Umbilical cord (tissue), 1 donor: ENCODE measurements at regions not wholly inside any gene's neighbourhood (a gene's known extent, or its start where the extent isn't known, plus 50 kb on each side); places are given as distances from the start of the nearest gene placed in this dataset.

Source experiments
- DNase-seq: peaks from one replicate; pipeline ENCODE4 v3.0.0-alpha.2; 2015; ENCODE audit warnings: low spot score

GRCh38 chr2:111685342-111685741 is 198.7 kb downstream of the ANAPC1 start:
- no peak for DNase-seq

- DNase-seq: no peak
These were observed 197.0 kb downstream of the ANAPC1 start for GRCh38 chr2:111686994-111687393.

GRCh38 chr2:111687911-111688310 is 196.1 kb downstream of the ANAPC1 start:
- DNase-seq: no peak

- DNase-seq: peak; percentile 15
These were observed 195.5 kb downstream of the ANAPC1 start for GRCh38 chr2:111688482-111688881.

GRCh38 chr2:111689174-111689573 is 194.8 kb downstream of the ANAPC1 start:
- no peak for DNase-seq

- DNase-seq: no peak
These were observed 194.1 kb downstream of the ANAPC1 start for GRCh38 chr2:111689941-111690340.

- DNase-seq: no peak
These were observed 192.7 kb downstream of the ANAPC1 start for GRCh38 chr2:111691164-111691875.

- DNase-seq: no peak
These were observed 191.7 kb downstream of the ANAPC1 start for GRCh38 chr2:111692311-111692710.

GRCh38 chr2:111694700-111695101 is 189.3 kb downstream of the ANAPC1 start:
- no peak for DNase-seq

GRCh38 chr2:111695441-111696007 is 188.5 kb downstream of the ANAPC1 start:
- DNase-seq: no peak

GRCh38 chr2:111696226-111696625 is 187.8 kb downstream of the ANAPC1 start:
- no peak for DNase-seq

GRCh38 chr2:111697560-111697959 is 186.4 kb downstream of the ANAPC1 start:
- no peak for DNase-seq

- no peak for DNase-seq
These were observed 185.9 kb downstream of the ANAPC1 start for GRCh38 chr2:111698089-111698488.

GRCh38 chr2:111698743-111699554 is 185.0 kb downstream of the ANAPC1 start:
- DNase-seq: peak; percentile 89

- no peak for DNase-seq
These were observed 182.7 kb downstream of the ANAPC1 start for GRCh38 chr2:111701266-111701665.

GRCh38 chr2:111701798-111702118 is 182.2 kb downstream of the ANAPC1 start:
- DNase-seq: no peak

GRCh38 chr2:111702119-111702803 is 181.7 kb downstream of the ANAPC1 start:
- DNase-seq: peak; percentile 14

- DNase-seq: no peak
These were observed 181.2 kb downstream of the ANAPC1 start for GRCh38 chr2:111702804-111703196.

- no peak for DNase-seq
These were observed 180.2 kb downstream of the ANAPC1 start for GRCh38 chr2:111703759-111704158.

- no peak for DNase-seq
These were observed 179.7 kb downstream of the ANAPC1 start for GRCh38 chr2:111704246-111704645.

GRCh38 chr2:111705239-111705638 is 178.8 kb downstream of the ANAPC1 start:
- no peak for DNase-seq

GRCh38 chr2:111705711-111706336 is 178.2 kb downstream of the ANAPC1 start:
- DNase-seq: peak; percentile 34
